ENCODE measurements at regions not wholly inside any gene's neighbourhood (a gene's known extent, or its start where the extent isn't known, plus 50 kb on each side); places are given as distances from the start of the nearest gene placed in this dataset.

GRCh38 chr18:51933903-51934302, 406.1 kb upstream of the DCC start (continued):
- no peak for TF ChIP-seq MBD1 (CRISPR knock-in tag; IDR thresholded peaks at IDR 0.05)
- no peak for TF ChIP-seq ZFP1 (CRISPR knock-in tag; IDR thresholded peaks at IDR 0.05)
- no peak for TF ChIP-seq NBN (IDR thresholded peaks at IDR 0.05; ENCODE audit: low read depth)
- TF ChIP-seq NCOA6 (IDR thresholded peaks at IDR 0.05), result no peak
- no peak for TF ChIP-seq HDAC3 (IDR thresholded peaks at IDR 0.05; ENCODE audit: borderline replicate concordance, partially characterized antibody)

- Histone ChIP-seq H3K4me3 (no peak overlapping the region), H2AFZ (ENCODE audit: low read depth, low read length) (no peak overlapping the region), H3K9me1 (ENCODE audit: control insufficient read depth, insufficient read depth, low read length) (no peaks in the 10 kb centered on the region), H3K9me3 (replicated peaks; ENCODE audit: control insufficient read depth, insufficient read depth, low read depth, low read length) (no peaks in the 10 kb centered on the region), H3K9ac (ENCODE audit: insufficient read depth in 1 of 2, low read depth in 2 of 2, low read length in 2 of 2) (no peak overlapping the region), H4K20me1 (replicated peaks; ENCODE audit: control insufficient read depth, insufficient read depth, low read length) (no peaks in the 10 kb centered on the region), H3K4me2 (ENCODE audit: insufficient read depth, low read length) (no peak overlapping the region), H3K36me3 (ENCODE audit: control insufficient read depth, insufficient read depth, low read length) (no peaks in the 10 kb centered on the region), H3K79me2 (ENCODE audit: control insufficient read depth, insufficient read depth, low read length) (no peaks in the 10 kb centered on the region), H3K27me3 (ENCODE audit: control insufficient read depth in 2 of 2, insufficient read depth in 2 of 2, low read length in 2 of 2) (no peaks in the 10 kb centered on the region), H3K27ac (ENCODE audit: extremely low read depth, low read depth, low read length) (no peak overlapping the region), H3K4me1 (replicated peaks in 1 of 2; ENCODE audit: control insufficient read depth in 2 of 2, insufficient read depth in 2 of 2, low read length in 2 of 2) (no peaks in the 10 kb centered on the region)
- ChIA-PET POLR2A (no interaction called here), CTCF (ENCODE audit: low intra/inter-chr PET ratio) (no interaction called here)
- 0% methylated on average over 2 of the region's 2 CpGs for WGBS (ENCODE audit: insufficient coverage, low coverage, missing lambda C conversion rate)
- ATAC-seq (no peak), FAIRE-seq (no peak), DNase-seq (ENCODE audit: extremely low read depth in 1 of 4, low spot score in 3 of 4) (no peak)
- intact Hi-C loops (cut with micrococcal nuclease) (no loop called here), in situ Hi-C loops (cut with MboI) (no loop called here)
- BruUV-seq (replicated peaks), result no TSS peak
- TF ChIP-seq, protein P1, sequence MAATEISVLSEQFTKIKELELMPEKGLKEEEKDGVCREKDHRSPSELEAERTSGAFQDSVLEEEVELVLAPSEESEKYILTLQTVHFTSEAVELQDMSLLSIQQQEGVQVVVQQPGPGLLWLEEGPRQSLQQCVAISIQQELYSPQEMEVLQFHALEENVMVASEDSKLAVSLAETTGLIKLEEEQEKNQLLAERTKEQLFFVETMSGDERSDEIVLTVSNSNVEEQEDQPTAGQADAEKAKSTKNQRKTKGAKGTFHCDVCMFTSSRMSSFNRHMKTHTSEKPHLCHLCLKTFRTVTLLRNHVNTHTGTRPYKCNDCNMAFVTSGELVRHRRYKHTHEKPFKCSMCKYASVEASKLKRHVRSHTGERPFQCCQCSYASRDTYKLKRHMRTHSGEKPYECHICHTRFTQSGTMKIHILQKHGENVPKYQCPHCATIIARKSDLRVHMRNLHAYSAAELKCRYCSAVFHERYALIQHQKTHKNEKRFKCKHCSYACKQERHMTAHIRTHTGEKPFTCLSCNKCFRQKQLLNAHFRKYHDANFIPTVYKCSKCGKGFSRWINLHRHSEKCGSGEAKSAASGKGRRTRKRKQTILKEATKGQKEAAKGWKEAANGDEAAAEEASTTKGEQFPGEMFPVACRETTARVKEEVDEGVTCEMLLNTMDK (IDR thresholded peaks at IDR 0.05; ENCODE audit: borderline replicate concordance, insufficient read depth, low read depth, low read length, poor library complexity, severe bottlenecking), result no peak
- TF ChIP-seq, protein P2, sequence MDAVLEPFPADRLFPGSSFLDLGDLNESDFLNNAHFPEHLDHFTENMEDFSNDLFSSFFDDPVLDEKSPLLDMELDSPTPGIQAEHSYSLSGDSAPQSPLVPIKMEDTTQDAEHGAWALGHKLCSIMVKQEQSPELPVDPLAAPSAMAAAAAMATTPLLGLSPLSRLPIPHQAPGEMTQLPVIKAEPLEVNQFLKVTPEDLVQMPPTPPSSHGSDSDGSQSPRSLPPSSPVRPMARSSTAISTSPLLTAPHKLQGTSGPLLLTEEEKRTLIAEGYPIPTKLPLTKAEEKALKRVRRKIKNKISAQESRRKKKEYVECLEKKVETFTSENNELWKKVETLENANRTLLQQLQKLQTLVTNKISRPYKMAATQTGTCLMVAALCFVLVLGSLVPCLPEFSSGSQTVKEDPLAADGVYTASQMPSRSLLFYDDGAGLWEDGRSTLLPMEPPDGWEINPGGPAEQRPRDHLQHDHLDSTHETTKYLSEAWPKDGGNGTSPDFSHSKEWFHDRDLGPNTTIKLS (IDR thresholded peaks at IDR 0.05; ENCODE audit: borderline replicate concordance, low read depth), result no peak
- no peak for TF ChIP-seq FOXJ2 (tag; IDR thresholded peaks at IDR 0.05)
- no peak for TF ChIP-seq ZNF668 (CRISPR knock-in tag; IDR thresholded peaks at IDR 0.05)
- TF ChIP-seq, protein P3, sequence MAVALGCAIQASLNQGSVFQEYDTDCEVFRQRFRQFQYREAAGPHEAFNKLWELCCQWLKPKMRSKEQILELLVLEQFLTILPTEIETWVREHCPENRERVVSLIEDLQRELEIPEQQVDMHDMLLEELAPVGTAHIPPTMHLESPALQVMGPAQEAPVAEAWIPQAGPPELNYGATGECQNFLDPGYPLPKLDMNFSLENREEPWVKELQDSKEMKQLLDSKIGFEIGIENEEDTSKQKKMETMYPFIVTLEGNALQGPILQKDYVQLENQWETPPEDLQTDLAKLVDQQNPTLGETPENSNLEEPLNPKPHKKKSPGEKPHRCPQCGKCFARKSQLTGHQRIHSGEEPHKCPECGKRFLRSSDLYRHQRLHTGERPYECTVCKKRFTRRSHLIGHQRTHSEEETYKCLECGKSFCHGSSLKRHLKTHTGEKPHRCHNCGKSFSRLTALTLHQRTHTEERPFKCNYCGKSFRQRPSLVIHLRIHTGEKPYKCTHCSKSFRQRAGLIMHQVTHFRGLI (CRISPR knock-in tag; IDR thresholded peaks at IDR 0.05), result no peak
- no peak for TF ChIP-seq ADNP (tag; IDR thresholded peaks at IDR 0.05)
- no peak for TF ChIP-seq TAF1 (IDR thresholded peaks at IDR 0.05; ENCODE audit: control insufficient read depth, extremely low read depth, insufficient read depth, low read length, severe bottlenecking)
- no peak for TF ChIP-seq MECOM (CRISPR knock-in tag; IDR thresholded peaks at IDR 0.05)
- TF ChIP-seq, protein P4, sequence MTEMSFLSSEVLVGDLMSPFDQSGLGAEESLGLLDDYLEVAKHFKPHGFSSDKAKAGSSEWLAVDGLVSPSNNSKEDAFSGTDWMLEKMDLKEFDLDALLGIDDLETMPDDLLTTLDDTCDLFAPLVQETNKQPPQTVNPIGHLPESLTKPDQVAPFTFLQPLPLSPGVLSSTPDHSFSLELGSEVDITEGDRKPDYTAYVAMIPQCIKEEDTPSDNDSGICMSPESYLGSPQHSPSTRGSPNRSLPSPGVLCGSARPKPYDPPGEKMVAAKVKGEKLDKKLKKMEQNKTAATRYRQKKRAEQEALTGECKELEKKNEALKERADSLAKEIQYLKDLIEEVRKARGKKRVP (CRISPR knock-in tag; IDR thresholded peaks at IDR 0.05), result no peak
- TF ChIP-seq ZNF561 (CRISPR knock-in tag; conservative IDR thresholded peaks at IDR 0.05), result no peak
Observed at GRCh38 chr18:51936115-51936514, 403.9 kb upstream of the DCC start.

Data from K562 (cell line).